ENCODE measurements at regions not wholly inside any gene's neighbourhood (a gene's known extent, or its start where the extent isn't known, plus 50 kb on each side); places are given as distances from the start of the nearest gene placed in this dataset.

GRCh38 chr17:79529661-79530081 is 81.2 kb downstream of the RBFOX3 start:
- Histone ChIP-seq H3K36me3 (ENCODE audit: control insufficient read depth in 2 of 2, extremely low read depth in 1 of 2, insufficient read depth in 2 of 2, low read length in 2 of 2) (no peaks in the 10 kb centered on the region), H3K27me3 (ENCODE audit: control insufficient read depth in 2 of 2, insufficient read depth in 2 of 2, low read length in 2 of 2) (no peaks in the 10 kb centered on the region), H3K27ac (ENCODE audit: insufficient read depth, low read depth, low read length) (no peak overlapping the region), H3K4me2 (ENCODE audit: insufficient read depth, low read length) (no peak overlapping the region), H3K9me1 (replicated peaks; ENCODE audit: control insufficient read depth, extremely low read depth, insufficient read depth, low read length) (no peaks in the 10 kb centered on the region), H4K20me1 (replicated peaks; ENCODE audit: control insufficient read depth, extremely low read depth, insufficient read depth, low read length) (no peaks in the 10 kb centered on the region), H3K9me3 (replicated peaks; ENCODE audit: control insufficient read depth, insufficient read depth, low read length) (no peaks in the 10 kb centered on the region), H2AFZ (ENCODE audit: low read depth, low read length) (no peak overlapping the region), H3K4me3 (replicated peaks in 1 of 3; ENCODE audit: insufficient read depth in 1 of 3, low read depth in 1 of 3, low read length in 3 of 3) (no peak overlapping the region), H3K4me1 (ENCODE audit: control insufficient read depth, extremely low read depth, insufficient read depth, low read length) (no peaks in the 10 kb centered on the region), H3K79me2 (ENCODE audit: control insufficient read depth, insufficient read depth, low read length) (no peaks in the 10 kb centered on the region), H3K9ac (replicated peaks; ENCODE audit: extremely low read depth, insufficient read depth, low read length) (no peak overlapping the region)
- DNase-seq (ENCODE audit: low read depth, low spot score) (no peak), FAIRE-seq (no peak)
- ChIA-PET CTCF (no interaction called here), POLR2A (no interaction called here)
- no TSS peak for BruUV-seq (replicated peaks)
- intact Hi-C loops (cut with micrococcal nuclease) = no loop called here
- no peak for TF ChIP-seq MYC (IDR thresholded peaks at IDR 0.05; ENCODE audit: low read depth, low read length)
- TF ChIP-seq POLR2AphosphoS5 (IDR thresholded peaks at IDR 0.05; ENCODE audit: insufficient read depth, low read depth, low read length) = no peak
- no peak for TF ChIP-seq EZH2 (IDR thresholded peaks at IDR 0.05; ENCODE audit: borderline replicate concordance, low read depth, low read length, severe bottlenecking)
- no peak for TF ChIP-seq POLR2A (IDR thresholded peaks at IDR 0.05; ENCODE audit: low read depth, low read length)
- TF ChIP-seq MAX (IDR thresholded peaks at IDR 0.05; ENCODE audit: insufficient read depth, insufficient read length) = no peak
- no peak for TF ChIP-seq JUN (IDR thresholded peaks at IDR 0.05; ENCODE audit: borderline replicate concordance, insufficient read depth, insufficient read length, low read depth)
- TF ChIP-seq CTCF (IDR thresholded peaks at IDR 0.05; ENCODE audit: extremely low read depth in 1 of 2, insufficient read depth in 1 of 2, low read depth in 1 of 2, low read length in 2 of 2) = no peak
- TF ChIP-seq FOS (IDR thresholded peaks at IDR 0.05; ENCODE audit: borderline replicate concordance, insufficient read depth, low read length) = no peak
- TF ChIP-seq GATA2 (IDR thresholded peaks at IDR 0.05; ENCODE audit: insufficient read depth, insufficient read length, low read depth, low read length) = no peak
- dilution Hi-C loops (cut with MboI; ENCODE audit: extremely low pct_ligation_motif_present, low sequenced_read_pairs) = no loop called here
